ENCODE measurements at regions not wholly inside any gene's neighbourhood (a gene's known extent, or its start where the extent isn't known, plus 50 kb on each side); places are given as distances from the start of the nearest gene placed in this dataset.

DNA sequence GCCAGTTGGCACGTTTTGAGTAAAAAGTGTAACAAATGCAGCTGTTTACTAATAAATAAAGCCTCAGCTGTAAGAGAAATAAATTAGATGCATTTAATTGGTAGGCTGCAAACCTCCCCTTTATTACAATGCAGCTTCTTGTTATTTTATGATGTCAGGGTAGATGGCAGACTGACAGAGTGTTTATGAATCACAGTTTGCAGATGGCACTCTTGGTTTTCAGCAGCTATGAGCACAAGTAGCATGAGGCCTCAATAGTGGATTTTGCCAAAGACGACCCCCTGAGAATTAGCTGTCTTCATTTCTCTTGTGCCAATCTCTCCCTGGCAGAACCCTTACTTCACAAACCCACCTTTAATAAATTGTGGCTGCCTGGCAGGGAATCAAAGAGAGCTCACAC is 161.2 kb upstream of the C1orf87 start:
- no peak for DNase-seq

- no peak for DNase-seq
Observed at GRCh38 chr1:60229821-60230220, 156.3 kb upstream of the C1orf87 start.

GRCh38 chr1:60228041-60228491 is 154.5 kb upstream of the C1orf87 start:
- DNase-seq, result no peak

DNA sequence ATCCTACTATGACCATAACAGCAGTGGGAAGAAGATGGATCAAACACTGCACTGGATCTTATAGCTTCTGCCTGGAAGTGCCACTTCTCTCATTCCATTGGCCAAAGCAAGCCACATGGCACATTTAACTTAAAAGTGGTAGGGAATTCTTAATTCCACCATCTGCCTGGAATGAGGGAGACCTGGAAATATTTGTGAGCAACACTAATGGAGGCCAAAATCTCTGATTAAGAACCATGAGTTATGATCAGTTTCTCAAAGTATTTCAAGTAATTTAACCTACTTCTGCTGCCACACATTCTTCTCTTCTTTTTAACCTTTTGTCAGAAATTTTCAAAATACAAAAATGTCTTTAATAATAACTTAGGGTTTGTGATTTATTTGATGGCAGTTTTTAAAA is 154.0 kb upstream of the C1orf87 start:
- DNase-seq, result no peak

- no peak for DNase-seq
Observed at GRCh38 chr1:60225486-60225885, 151.9 kb upstream of the C1orf87 start.

DNA sequence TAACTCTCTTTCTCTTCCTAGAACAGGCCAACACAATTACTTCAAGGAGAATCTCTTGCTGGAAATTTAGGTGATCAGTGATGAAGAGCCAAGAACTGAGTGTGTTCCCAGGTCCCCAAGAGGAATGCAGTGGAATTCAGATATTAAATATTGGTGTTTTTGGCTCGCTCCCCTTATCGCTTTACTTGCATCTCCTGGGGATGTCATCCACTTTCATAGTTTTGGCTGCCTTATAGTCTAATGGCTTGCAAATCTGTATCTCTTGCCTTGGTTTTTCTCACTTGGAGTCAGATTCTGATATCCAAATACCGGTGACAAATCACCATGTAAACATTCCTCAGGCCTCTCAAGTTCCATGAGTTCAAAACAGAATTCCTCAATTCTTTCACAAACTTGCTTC is 151.0 kb upstream of the C1orf87 start:
- no peak for DNase-seq

GRCh38 chr1:60223158-60223557 is 149.6 kb upstream of the C1orf87 start:
- no peak for DNase-seq

GRCh38 chr1:60222360-60223115 is 149.0 kb upstream of the C1orf87 start:
- no peak for DNase-seq

GRCh38 chr1:60213253-60213652 is 139.7 kb upstream of the C1orf87 start:
- DNase-seq, result no peak

DNA sequence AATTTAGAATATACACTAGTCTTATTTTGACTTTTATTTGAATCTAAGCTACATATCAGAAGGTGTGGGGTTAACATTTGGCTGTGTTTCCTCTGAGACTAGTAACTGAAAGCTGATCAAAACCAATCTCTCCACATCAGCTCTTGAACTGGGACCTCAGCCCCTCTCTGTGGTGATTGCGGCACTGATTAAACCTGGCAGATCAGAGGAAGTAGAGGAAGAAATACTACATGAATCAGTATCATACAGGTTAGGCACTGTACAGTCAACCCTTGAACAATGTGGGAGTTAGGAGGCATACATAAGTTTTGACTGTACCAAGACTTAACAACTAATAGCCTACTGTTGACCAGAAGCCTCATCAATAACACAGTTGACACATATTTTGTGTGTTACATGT is 122.5 kb upstream of the C1orf87 start:
- DNase-seq, result peak; percentile 1

DNA sequence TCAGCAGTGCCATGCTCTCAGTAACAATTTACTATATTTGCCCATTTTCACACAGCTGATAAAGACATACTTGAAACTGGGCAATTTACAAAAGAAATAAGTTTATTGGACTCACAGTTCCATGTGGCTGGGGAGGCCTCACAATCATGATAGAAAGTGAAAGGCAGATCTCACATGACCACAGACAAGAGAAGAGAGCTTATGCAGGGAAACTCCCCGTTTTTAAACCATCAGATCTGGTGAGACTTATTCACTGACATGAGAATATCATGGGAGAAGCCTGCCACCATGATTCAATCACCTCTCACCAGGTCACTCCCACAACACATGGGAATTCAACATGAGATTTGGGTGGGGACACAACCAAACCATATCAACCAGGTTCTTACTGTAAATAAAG is 112.1 kb upstream of the C1orf87 start:
- no peak for DNase-seq

GRCh38 chr1:60184521-60184920 is 111.0 kb upstream of the C1orf87 start:
- no peak for DNase-seq

DNA sequence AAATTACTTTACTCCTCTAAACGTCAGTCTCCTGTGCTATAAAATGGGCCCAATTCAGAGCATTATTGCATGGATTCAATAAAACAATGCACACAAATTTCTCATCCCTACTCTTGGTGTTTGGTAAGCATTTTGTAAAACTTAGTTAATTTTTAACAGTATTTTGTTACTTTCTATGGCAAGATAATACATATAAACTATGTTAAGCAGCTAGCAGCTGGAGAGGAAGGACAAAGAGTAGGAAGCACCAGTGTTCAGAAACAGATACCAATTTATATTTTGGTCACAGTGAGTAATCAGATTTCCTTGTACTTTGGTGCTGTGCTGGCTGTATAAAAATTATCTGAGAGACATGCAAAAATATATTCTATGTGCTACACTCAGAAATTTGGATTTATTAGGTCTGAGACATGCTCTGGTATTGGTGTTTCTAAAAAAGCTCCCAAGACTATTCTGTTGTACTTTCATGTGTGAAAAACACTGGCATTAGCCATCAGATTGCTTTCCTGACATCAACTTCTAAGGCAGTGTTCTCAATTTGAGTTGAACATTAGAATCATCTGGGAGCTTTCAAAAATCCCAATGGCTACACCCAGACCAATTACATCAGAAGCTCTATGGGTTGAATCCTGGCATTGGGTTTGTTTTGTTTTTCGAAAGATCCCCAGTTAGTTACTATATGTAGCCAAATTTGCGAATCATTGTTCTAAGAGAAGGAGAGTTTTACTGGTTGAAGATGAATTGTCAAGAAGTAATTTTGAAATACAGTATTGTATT is 100.3 kb upstream of the C1orf87 start:
- DNase-seq, result no peak

DNA sequence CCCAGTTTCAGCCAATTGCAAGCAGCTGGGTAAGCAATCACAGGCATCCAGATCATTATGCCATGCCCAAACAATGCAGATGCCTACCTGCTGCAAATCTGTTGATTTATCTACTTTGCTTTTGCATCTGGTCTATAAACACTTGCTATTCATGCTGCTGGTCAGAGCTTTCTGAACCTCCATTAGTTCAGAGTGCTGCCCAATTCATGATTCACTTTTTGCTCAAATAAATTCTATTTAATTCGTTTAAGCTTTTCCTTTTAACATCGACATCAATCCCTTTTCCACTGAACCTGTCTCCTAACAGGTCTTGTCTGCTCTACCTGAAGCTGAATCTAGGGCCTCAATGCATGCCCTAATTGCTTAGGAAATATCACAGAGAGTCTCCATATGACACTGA is 99.4 kb upstream of the C1orf87 start:
- DNase-seq, result no peak

DNA sequence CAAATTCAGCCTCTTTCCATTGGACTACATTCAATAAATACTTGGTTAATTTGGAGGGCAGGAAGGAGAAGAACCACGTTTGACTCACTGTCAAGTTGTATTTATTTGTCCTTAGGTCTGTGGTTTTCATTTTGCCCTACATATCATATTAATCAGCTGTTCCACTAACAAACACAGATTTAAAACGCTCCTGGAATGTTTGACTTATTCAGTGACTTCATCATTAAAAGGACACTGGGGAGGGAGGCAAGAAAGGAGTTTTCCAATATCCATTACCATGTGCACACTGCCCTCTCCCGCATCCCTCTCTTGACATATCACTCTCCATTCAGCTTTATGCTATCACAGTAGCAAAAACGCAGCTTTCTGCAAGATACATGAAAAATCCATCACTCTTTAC is 98.2 kb upstream of the C1orf87 start:
- DNase-seq, result no peak

- no peak for DNase-seq
Observed at GRCh38 chr1:60170709-60171108, 97.1 kb upstream of the C1orf87 start.

DNA sequence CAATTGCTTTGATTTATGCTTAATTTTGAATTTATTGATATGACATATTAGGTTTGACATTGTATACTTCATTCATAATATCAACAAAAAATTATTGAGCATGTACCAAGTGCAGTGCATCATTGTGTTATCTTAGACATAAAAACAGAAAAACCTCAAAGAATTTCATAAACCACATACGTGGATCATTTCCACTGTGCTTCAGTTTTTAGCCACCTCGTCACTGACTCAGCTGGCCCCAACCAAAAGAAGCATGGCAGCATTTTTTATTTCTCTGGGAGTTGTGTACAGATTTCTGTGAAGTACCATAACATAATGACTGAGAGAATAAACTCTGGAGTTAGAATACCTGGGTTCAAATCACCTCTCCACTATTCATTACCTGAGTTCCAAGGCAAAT is 95.6 kb upstream of the C1orf87 start:
- DNase-seq, result no peak

- no peak for DNase-seq
Observed at GRCh38 chr1:60162936-60163335, 89.4 kb upstream of the C1orf87 start.

DNA sequence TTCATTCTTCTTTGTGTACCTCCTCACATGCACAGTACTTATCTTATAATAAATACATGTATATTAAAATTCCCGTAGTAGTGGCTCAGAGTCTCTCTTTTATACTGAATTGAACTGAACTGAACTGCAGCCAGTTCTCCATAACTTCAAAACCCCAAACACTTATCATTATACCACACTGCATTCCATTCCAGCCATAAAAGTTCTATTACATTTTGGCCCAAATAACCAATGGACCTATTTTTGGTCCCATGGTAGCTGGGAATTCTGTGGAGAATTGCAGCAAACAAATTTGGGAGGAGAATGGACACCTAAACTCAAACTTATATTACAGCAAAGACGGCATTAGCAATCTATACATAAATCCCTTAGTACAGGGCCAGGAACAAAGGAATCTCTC is 86.6 kb upstream of the C1orf87 start:
- no peak for DNase-seq

- DNase-seq, result no peak
Observed at GRCh38 chr1:60156371-60156770, 82.8 kb upstream of the C1orf87 start.

DNA sequence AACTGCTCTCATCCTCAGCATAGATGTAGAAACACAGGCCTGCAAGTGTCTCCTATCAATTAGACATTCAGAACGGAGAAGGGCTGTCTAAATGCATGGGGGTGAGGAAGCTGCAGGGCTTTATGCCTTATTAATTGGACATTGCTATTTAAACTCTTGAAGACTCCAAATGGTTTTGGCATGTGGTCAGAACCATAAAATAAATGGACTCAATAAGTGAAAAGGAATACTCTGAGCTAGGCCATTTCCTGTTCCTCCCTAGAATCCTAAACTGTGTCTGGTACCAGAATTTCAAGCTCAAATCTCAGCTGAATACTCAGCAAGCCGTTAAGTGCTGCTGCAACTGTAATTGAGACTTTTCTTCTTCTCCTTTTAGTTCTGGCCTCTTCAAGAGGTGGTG is 80.4 kb upstream of the C1orf87 start:
- no peak for DNase-seq

DNA sequence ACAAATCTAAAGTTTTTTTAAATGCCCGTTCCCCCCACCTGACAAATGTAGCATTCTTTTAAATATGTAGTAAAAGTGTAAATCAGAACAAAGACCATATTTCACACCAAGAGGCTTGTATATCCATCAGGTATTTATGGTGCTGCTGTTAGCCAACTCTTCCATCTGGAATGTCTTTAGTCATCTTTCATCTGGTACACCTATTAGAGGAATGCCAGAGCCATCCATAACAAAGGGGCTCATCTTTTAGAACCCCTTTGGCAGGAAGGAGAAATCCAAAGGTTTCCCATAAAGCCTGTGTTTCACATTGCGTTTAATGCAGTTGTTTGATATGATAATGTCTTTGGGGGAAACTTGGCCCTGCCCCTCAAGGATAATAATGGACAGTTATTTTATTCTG is 79.3 kb upstream of the C1orf87 start:
- DNase-seq, result no peak

DNA sequence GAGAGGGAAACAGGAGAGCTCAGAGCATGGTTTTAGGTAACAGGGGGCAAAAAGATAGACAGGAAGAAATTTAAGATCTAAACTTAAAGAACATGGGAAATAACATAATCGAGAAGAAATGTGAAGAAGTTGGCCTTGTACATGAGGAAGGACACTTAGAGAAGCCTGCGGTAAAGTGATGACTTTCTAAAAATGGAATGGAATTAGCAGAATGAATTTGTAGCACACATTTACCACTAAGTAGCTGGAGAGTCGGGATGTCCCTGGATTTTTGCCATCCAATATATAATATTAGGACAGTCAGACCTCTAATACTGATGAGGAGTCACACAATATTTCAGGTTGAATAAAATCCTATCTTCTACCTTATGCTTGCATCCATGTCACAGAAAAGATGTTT is 77.7 kb upstream of the C1orf87 start:
- DNase-seq, result no peak

GRCh38 chr1:60149251-60149650 is 75.7 kb upstream of the C1orf87 start:
- DNase-seq, result no peak

- DNase-seq, result no peak
Observed at GRCh38 chr1:60146884-60147283, 73.3 kb upstream of the C1orf87 start.
